A172 (cell line): ENCODE measurements at regions not wholly inside any gene's neighbourhood (a gene's known extent, or its start where the extent isn't known, plus 50 kb on each side); places are given as distances from the start of the nearest gene placed in this dataset.
"Not testable (repeated sequence)": the region's sequence is repeated elsewhere in the genome, so short reads cannot be mapped to it uniquely, and the experiment has no call there.

Source experiments
- DNase-seq: peaks from one replicate; pipeline ENCODE4 v3.0.0-alpha.2; 2015; ENCODE audit warnings: low spot score

DNA sequence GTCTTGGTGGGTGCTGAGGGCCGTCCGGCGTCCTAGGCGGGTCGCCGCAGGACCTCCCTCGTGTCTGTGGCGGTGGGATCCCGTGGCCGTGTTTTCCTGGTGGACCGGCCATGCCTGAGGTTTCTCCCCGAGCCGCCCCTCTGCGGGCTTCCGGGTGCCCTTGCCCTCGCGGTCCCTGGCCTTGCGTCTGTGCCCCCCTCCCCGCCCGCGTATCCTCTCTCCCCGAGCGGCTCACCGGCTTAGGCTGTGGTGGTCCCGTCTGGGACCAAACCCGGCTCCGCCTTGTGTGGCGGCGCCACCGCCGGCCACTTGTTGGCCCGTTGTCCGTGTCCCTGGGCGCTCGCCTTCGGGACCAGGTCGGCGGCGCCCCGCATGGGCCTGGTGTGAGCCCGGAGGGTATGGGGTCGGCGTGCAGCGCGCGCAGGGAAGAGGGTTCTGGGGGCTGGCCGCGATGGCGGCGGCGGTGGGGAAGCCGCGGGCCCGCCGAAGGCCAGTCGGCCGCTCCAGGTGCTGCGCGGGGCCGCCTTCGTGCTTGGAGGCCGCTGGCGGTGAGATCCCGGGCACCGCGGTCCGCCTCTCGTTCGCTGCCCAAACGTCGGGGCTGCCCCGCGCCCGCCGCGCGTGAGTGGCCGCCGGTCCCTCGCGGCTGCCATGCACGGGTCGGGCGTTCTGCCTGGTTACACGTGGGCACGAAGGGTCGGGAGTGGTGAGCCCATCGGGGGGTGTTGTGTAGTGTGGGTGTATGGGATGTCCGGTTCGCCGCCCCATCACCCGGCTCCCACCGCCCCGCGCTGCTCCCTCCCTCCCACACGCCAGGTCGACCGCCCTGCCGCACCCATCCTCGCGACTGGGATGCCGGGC is 3899.1 kb upstream of the OR11H1 start:
- DNase-seq, result no peak

GRCh38 chr22:11629661-11630385 is 3898.2 kb upstream of the OR11H1 start:
- no peak for DNase-seq

DNA sequence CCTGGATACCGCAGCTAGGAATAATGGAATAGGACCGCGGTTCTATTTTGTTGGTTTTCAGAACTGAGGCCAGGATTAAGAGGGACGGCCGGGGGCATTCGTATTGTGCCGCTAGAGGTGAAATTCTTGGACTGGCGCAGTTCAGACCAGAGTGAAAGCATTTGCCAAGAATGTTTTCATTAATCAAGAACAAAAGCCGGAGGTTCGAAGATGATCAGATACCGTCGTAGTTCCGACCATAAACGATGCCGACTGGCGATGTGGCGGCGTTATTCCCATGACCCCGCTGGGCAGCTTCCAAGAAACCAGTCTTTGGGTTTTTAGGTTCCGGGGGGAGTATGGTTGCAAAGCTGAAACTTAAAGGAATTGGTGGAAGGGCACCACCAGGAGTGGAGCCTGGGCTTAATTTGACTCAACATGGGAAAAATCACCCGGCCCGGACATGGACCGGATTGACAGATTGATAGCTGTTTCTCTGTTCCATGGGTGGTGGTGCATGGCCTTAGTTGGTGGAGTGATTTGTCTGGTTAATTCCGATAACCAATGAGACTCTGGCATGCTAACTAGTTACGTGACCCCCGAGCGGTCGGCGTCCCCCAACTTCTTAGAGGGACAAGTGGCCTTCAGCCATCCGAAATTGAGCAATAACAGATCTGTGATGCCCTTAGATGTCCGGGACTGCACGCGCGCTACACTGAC is 3897.5 kb upstream of the OR11H1 start:
- DNase-seq, result not testable (repeated sequence)
